Cardiac muscle cell (in vitro differentiated cells and primary cell): ENCODE measurements at regions not wholly inside any gene's neighbourhood (a gene's known extent, or its start where the extent isn't known, plus 50 kb on each side); places are given as distances from the start of the nearest gene placed in this dataset.

Experiments used
- DNase-seq, 2 donors: peaks; one replicate each; pipeline versions ENCODE4 v3.0.0 to v3.0.0-alpha.2; 2010 to 2017; ENCODE audit warnings: low read depth in 1 of 2, low spot score in 1 of 2
- H3K27ac ChIP-seq: fragments of 200-600 bp; sonication (generic); 2 replicates; pipeline ENCODE4 v1.5.1; 2016
- H3K27me3 ChIP-seq: fragments of 200-600 bp; sonication (generic); 2 replicates; pipeline ENCODE4 v1.6.0; 2016; ENCODE audit warnings: control low read depth
- H3K36me3 ChIP-seq: fragments of 200-600 bp; sonication (generic); 2 replicates; pipeline ENCODE4 v1.5.1; 2016; ENCODE audit warnings: control low read depth
- H3K4me1 ChIP-seq: fragments of 200-600 bp; sonication (generic); 2 replicates; pipeline ENCODE4 v1.8.1; 2017; ENCODE audit warnings: low read depth, mild to moderate bottlenecking, mixed run types
- H3K4me3 ChIP-seq: fragments of 200-600 bp; sonication (generic); 2 replicates; pipeline ENCODE4 v1.5.1; 2016; ENCODE audit warnings: mild to moderate bottlenecking
- H3K9me3 ChIP-seq: fragments of 200-600 bp; sonication (generic); 2 replicates; pipeline ENCODE4 v1.5.1; 2017; ENCODE audit warnings: low read depth, mild to moderate bottlenecking, control low read depth
- CTCF ChIP-seq: IDR thresholded peaks from 2 replicates; pipeline ENCODE4 v1.5.1; 2012; ENCODE audit warnings: low read depth, mild to moderate bottlenecking, low read length

DNA sequence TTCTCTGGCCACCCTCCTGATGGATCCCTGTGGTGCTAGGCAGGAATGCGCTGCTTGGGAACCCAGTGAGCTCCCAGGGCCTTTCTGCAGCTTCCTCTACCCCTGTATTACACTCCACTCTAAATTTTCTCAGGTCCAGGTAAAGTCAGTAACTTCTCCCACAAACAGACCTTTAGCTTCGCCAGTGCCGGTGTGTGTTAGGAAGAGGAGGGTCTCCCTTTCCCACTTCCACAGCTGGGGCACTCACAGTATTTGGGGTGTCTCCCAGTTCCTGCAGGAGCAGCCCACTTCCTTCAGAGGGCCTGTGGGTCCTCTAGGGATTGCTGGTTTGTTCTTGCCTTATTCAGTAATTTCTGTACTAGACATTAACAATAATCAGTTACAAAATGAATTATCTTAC is 193.5 kb upstream of the PCDH17 start:
- no peak for DNase-seq
- Histone ChIP-seq H3K4me1 (no peaks in the 10 kb centered on the region), H3K4me3 (no peak overlapping the region), H3K27ac (no peak overlapping the region), H3K27me3 (no peaks in the 10 kb centered on the region), H3K36me3 (no peaks in the 10 kb centered on the region), H3K9me3 (no peaks in the 10 kb centered on the region)
- TF ChIP-seq CTCF = no peak

DNA sequence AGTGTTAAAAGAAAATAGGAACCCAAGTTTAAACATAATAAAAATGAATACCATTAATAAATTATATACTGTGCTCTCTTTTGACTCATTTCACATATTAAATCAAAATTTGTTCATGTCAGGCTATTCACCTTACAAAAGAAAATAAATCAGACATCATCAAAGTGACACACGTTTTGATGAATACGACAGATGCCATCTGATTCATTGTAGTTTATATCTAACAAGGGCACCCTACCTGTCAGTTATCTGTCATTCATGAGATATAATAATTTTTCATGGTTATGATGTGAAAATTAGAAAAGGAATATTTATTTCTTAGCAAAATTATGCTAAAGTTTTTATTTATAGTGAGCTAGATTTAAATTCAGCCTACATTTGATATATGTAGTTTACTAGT is 188.1 kb upstream of the PCDH17 start:
- no peak overlapping the region for H3K27ac ChIP-seq
- no peaks in the 10 kb centered on the region for H3K4me1 ChIP-seq
- DNase-seq = no peak
- H3K36me3 ChIP-seq = no peaks in the 10 kb centered on the region
- H3K27me3 ChIP-seq = no peaks in the 10 kb centered on the region
- H3K9me3 ChIP-seq = no peaks in the 10 kb centered on the region
- H3K4me3 ChIP-seq = no peak overlapping the region
- no peak for TF ChIP-seq CTCF

GRCh38 chr13:57450356-57450755 is 181.2 kb upstream of the PCDH17 start:
- no peak for TF ChIP-seq CTCF
- DNase-seq = no peak
- H3K4me3 ChIP-seq = no peak overlapping the region
- H3K27ac ChIP-seq = no peak overlapping the region
- no peaks in the 10 kb centered on the region for H3K4me1 ChIP-seq
- H3K27me3 ChIP-seq = no peaks in the 10 kb centered on the region
- no peaks in the 10 kb centered on the region for H3K9me3 ChIP-seq
- no peaks in the 10 kb centered on the region for H3K36me3 ChIP-seq

- Histone ChIP-seq H3K4me1 (no peaks in the 10 kb centered on the region), H3K36me3 (no peaks in the 10 kb centered on the region), H3K9me3 (no peaks in the 10 kb centered on the region), H3K27ac (no peak overlapping the region), H3K27me3 (no peaks in the 10 kb centered on the region), H3K4me3 (no peak overlapping the region)
- DNase-seq = no peak
- no peak for TF ChIP-seq CTCF
Measured at GRCh38 chr13:57452228-57452627, 179.3 kb upstream of the PCDH17 start.

GRCh38 chr13:57470491-57470890 is 161.1 kb upstream of the PCDH17 start:
- DNase-seq = no peak
- Histone ChIP-seq H3K27ac (no peak overlapping the region), H3K36me3 (no peaks in the 10 kb centered on the region), H3K4me3 (no peak overlapping the region), H3K4me1 (no peaks in the 10 kb centered on the region), H3K9me3 (no peaks in the 10 kb centered on the region), H3K27me3 (no peaks in the 10 kb centered on the region)
- no peak for TF ChIP-seq CTCF

GRCh38 chr13:57491318-57491717 is 140.2 kb upstream of the PCDH17 start:
- Histone ChIP-seq H3K4me3 (no peak overlapping the region), H3K27me3 (no peaks in the 10 kb centered on the region), H3K4me1 (no peaks in the 10 kb centered on the region), H3K9me3 (no peaks in the 10 kb centered on the region), H3K36me3 (no peaks in the 10 kb centered on the region), H3K27ac (no peak overlapping the region)
- DNase-seq = no peak
- no peak for TF ChIP-seq CTCF
